ENCODE measurements at regions not wholly inside any gene's neighbourhood (a gene's known extent, or its start where the extent isn't known, plus 50 kb on each side); places are given as distances from the start of the nearest gene placed in this dataset.

- TF ChIP-seq GTF2F1 (IDR thresholded peaks at IDR 0.05; ENCODE audit: low read length) (no peak), EP300 (IDR thresholded peaks at IDR 0.05; ENCODE audit: low read depth in 2 of 2, low read length in 2 of 2) (no peak), EP300 (CRISPR knock-in tag; IDR thresholded peaks at IDR 0.05; ENCODE audit: borderline replicate concordance) (no peak), EZH2 (conservative IDR thresholded peaks at IDR 0.05; ENCODE audit: low read depth, low read length) (no peak), ZSCAN31 (CRISPR knock-in tag; IDR thresholded peaks at IDR 0.05; ENCODE audit: low read depth) (no peak), RELA (CRISPR knock-in tag; IDR thresholded peaks at IDR 0.05) (no peak), TBL1XR1 (IDR thresholded peaks at IDR 0.05; ENCODE audit: borderline replicate concordance, low read length, partially characterized antibody) (no peak), CTCF (CRISPR knock-in tag; IDR thresholded peaks at IDR 0.05) (no peak), ZSCAN30 (CRISPR knock-in tag; IDR thresholded peaks at IDR 0.05) (no peak), NR2C2 (CRISPR knock-in tag; IDR thresholded peaks at IDR 0.05; ENCODE audit: borderline replicate concordance) (no peak), IRF2 (CRISPR knock-in tag; IDR thresholded peaks at IDR 0.05) (no peak), KDM1A (CRISPR knock-in tag; IDR thresholded peaks at IDR 0.05) (no peak)
- TF ChIP-seq, protein P1, sequence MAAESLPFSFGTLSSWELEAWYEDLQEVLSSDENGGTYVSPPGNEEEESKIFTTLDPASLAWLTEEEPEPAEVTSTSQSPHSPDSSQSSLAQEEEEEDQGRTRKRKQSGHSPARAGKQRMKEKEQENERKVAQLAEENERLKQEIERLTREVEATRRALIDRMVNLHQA (CRISPR knock-in tag; IDR thresholded peaks at IDR 0.05): no peak
Observed at GRCh38 chr16:65519402-65519801, 397.5 kb upstream of the CDH11 start.
